Activated T-cell treated with anti-CD3 and anti-CD28 coated beads, Interleukin-2, amount 50 U/mL, for 4 hours (primary cell): ENCODE measurements at regions not wholly inside any gene's neighbourhood (a gene's known extent, or its start where the extent isn't known, plus 50 kb on each side); places are given as distances from the start of the nearest gene placed in this dataset.
"Not testable (repeated sequence)": the region's sequence is repeated elsewhere in the genome, so short reads cannot be mapped to it uniquely, and the experiment has no call there.

ENCODE experiments used
- ATAC-seq, 2 donors: fragments of 200-7000 bp; cut with Tn5 transposase; one replicate each; pipeline ENCODE4 v1.10.0; 2021
- DNase-seq: peaks from one replicate; pipeline ENCODE4 v3.0.0-alpha.2; 2020
- H3K27me3 Mint-ChIP-seq: one replicate; pipeline ENCODE4 v1.8.0; 2021; ENCODE audit warnings: low read depth, mixed read lengths
- H3K36me3 Mint-ChIP-seq: one replicate; pipeline ENCODE4 v1.8.0; 2022; ENCODE audit warnings: mixed read lengths; ENCODE audit not compliant: insufficient read depth
- H3K4me1 Mint-ChIP-seq: one replicate; pipeline ENCODE4 v1.8.0; 2021; ENCODE audit warnings: low read depth, mixed read lengths
- H3K4me3 Mint-ChIP-seq: one replicate; pipeline ENCODE4 v1.8.0; 2021; ENCODE audit warnings: mild to moderate bottlenecking, moderate library complexity, mixed read lengths
- H3K9me3 Mint-ChIP-seq: one replicate; pipeline ENCODE4 v1.8.0; 2021; ENCODE audit warnings: mixed read lengths

GRCh38 chr5:88653471-88653870 is 229.5 kb downstream of the MEF2C start:
- DNase-seq (no peak), ATAC-seq (no peak)
- H3K9me3 Mint-ChIP-seq = no peaks in the 10 kb centered on the region
- H3K36me3 Mint-ChIP-seq = no peaks in the 10 kb centered on the region
- no peak overlapping the region for H3K4me3 Mint-ChIP-seq
- no peaks in the 10 kb centered on the region for H3K4me1 Mint-ChIP-seq
- H3K27me3 Mint-ChIP-seq = peaks cover 32% of the 10 kb centered on the region

- peaks cover 22% of the 10 kb centered on the region for H3K27me3 Mint-ChIP-seq
- H3K4me1 Mint-ChIP-seq = no peaks in the 10 kb centered on the region
- no peak for DNase-seq
- no peak overlapping the region for H3K4me3 Mint-ChIP-seq
- H3K9me3 Mint-ChIP-seq = no peaks in the 10 kb centered on the region
- no peaks in the 10 kb centered on the region for H3K36me3 Mint-ChIP-seq
- ATAC-seq = no peak
These were observed 235.1 kb downstream of the MEF2C start for GRCh38 chr5:88647901-88648300.

GRCh38 chr5:88646866-88647265 is 236.1 kb downstream of the MEF2C start:
- no peak overlapping the region for H3K4me3 Mint-ChIP-seq
- ATAC-seq (no peak), DNase-seq (no peak)
- H3K9me3 Mint-ChIP-seq = no peaks in the 10 kb centered on the region
- H3K4me1 Mint-ChIP-seq = no peaks in the 10 kb centered on the region
- H3K27me3 Mint-ChIP-seq = peaks cover 20% of the 10 kb centered on the region
- H3K36me3 Mint-ChIP-seq = no peaks in the 10 kb centered on the region

- no peaks in the 10 kb centered on the region for H3K36me3 Mint-ChIP-seq
- no peak overlapping the region for H3K4me3 Mint-ChIP-seq
- DNase-seq = no peak
- no peaks in the 10 kb centered on the region for H3K4me1 Mint-ChIP-seq
- H3K9me3 Mint-ChIP-seq = no peaks in the 10 kb centered on the region
- no peak for ATAC-seq
- H3K27me3 Mint-ChIP-seq = peaks cover 9% of the 10 kb centered on the region
These were observed 238.3 kb downstream of the MEF2C start for GRCh38 chr5:88644676-88645075.

GRCh38 chr5:88643315-88643714 is 239.7 kb downstream of the MEF2C start:
- H3K9me3 Mint-ChIP-seq = no peaks in the 10 kb centered on the region
- ATAC-seq = no peak
- no peak overlapping the region for H3K4me3 Mint-ChIP-seq
- peaks cover 9% of the 10 kb centered on the region for H3K27me3 Mint-ChIP-seq
- H3K4me1 Mint-ChIP-seq = no peaks in the 10 kb centered on the region
- DNase-seq = no peak
- no peaks in the 10 kb centered on the region for H3K36me3 Mint-ChIP-seq

- Mint-ChIP-seq H3K9me3 (no peaks in the 10 kb centered on the region), H3K4me1 (no peaks in the 10 kb centered on the region), H3K4me3 (no peak overlapping the region), H3K27me3 (peaks cover 6% of the 10 kb centered on the region), H3K36me3 (no peaks in the 10 kb centered on the region)
- ATAC-seq (no peak), DNase-seq (no peak)
These were observed 249.0 kb downstream of the MEF2C start for GRCh38 chr5:88634014-88634413.

GRCh38 chr5:88622890-88623289 is 260.1 kb downstream of the MEF2C start:
- ATAC-seq, H3K4me1 Mint-ChIP-seq: not testable (repeated sequence)

GRCh38 chr5:88615767-88616166 is 267.2 kb downstream of the MEF2C start:
- not testable (repeated sequence) for H3K4me3 Mint-ChIP-seq, H3K9me3 Mint-ChIP-seq

More at GRCh38 chr5:88622890-88623289, 260.1 kb downstream of the MEF2C start:
- not testable (repeated sequence) for H3K4me3 Mint-ChIP-seq, H3K27me3 Mint-ChIP-seq, H3K36me3 Mint-ChIP-seq, DNase-seq, H3K9me3 Mint-ChIP-seq

GRCh38 chr5:88613051-88613450 is 269.9 kb downstream of the MEF2C start:
- Mint-ChIP-seq H3K4me1 (no peaks in the 10 kb centered on the region), H3K9me3 (peaks cover 5% of the 10 kb centered on the region), H3K27me3 (peaks cover 13% of the 10 kb centered on the region), H3K36me3 (no peaks in the 10 kb centered on the region), H3K4me3 (no peak overlapping the region)
- no peak for ATAC-seq
- no peak for DNase-seq

More at GRCh38 chr5:88615767-88616166, 267.2 kb downstream of the MEF2C start:
- not testable (repeated sequence) for DNase-seq, ATAC-seq, H3K27me3 Mint-ChIP-seq, H3K36me3 Mint-ChIP-seq, H3K4me1 Mint-ChIP-seq

- H3K27me3 Mint-ChIP-seq = peaks cover 13% of the 10 kb centered on the region
- H3K4me3 Mint-ChIP-seq = no peak overlapping the region
- peaks cover 5% of the 10 kb centered on the region for H3K9me3 Mint-ChIP-seq
- no peak for ATAC-seq
- no peaks in the 10 kb centered on the region for H3K36me3 Mint-ChIP-seq
- no peak for DNase-seq
- H3K4me1 Mint-ChIP-seq = no peaks in the 10 kb centered on the region
These were observed 272.4 kb downstream of the MEF2C start for GRCh38 chr5:88610586-88610985.

- ATAC-seq (no peak), DNase-seq (no peak)
- H3K4me3 Mint-ChIP-seq = no peak overlapping the region
- no peaks in the 10 kb centered on the region for H3K4me1 Mint-ChIP-seq
- H3K27me3 Mint-ChIP-seq = peaks cover 13% of the 10 kb centered on the region
- H3K9me3 Mint-ChIP-seq = no peaks in the 10 kb centered on the region
- no peaks in the 10 kb centered on the region for H3K36me3 Mint-ChIP-seq
These were observed 275.5 kb downstream of the MEF2C start for GRCh38 chr5:88607492-88607891.

GRCh38 chr5:88606626-88607025 is 276.4 kb downstream of the MEF2C start:
- no peak overlapping the region for H3K4me3 Mint-ChIP-seq
- DNase-seq (no peak), ATAC-seq (no peak)
- H3K9me3 Mint-ChIP-seq = no peaks in the 10 kb centered on the region
- no peaks in the 10 kb centered on the region for H3K36me3 Mint-ChIP-seq
- H3K27me3 Mint-ChIP-seq = peaks cover 13% of the 10 kb centered on the region
- no peaks in the 10 kb centered on the region for H3K4me1 Mint-ChIP-seq

GRCh38 chr5:88606173-88606572 is 276.8 kb downstream of the MEF2C start:
- H3K4me1 Mint-ChIP-seq = no peaks in the 10 kb centered on the region
- peaks cover 11% of the 10 kb centered on the region for H3K27me3 Mint-ChIP-seq
- peaks cover 2% of the 10 kb centered on the region for H3K9me3 Mint-ChIP-seq
- H3K4me3 Mint-ChIP-seq = no peak overlapping the region
- DNase-seq (no peak), ATAC-seq (no peak)
- no peaks in the 10 kb centered on the region for H3K36me3 Mint-ChIP-seq

GRCh38 chr5:88602584-88602983 is 280.4 kb downstream of the MEF2C start:
- peaks cover 4% of the 10 kb centered on the region for H3K9me3 Mint-ChIP-seq
- ATAC-seq = no peak
- H3K4me3 Mint-ChIP-seq = no peak overlapping the region
- no peak for DNase-seq
- H3K27me3 Mint-ChIP-seq = peaks cover 4% of the 10 kb centered on the region
- H3K36me3 Mint-ChIP-seq = no peaks in the 10 kb centered on the region
- no peaks in the 10 kb centered on the region for H3K4me1 Mint-ChIP-seq

GRCh38 chr5:88594441-88594840 is 288.5 kb downstream of the MEF2C start:
- Mint-ChIP-seq H3K4me3 (no peak overlapping the region), H3K27me3 (peaks cover 7% of the 10 kb centered on the region), H3K9me3 (peaks cover 2% of the 10 kb centered on the region), H3K4me1 (no peaks in the 10 kb centered on the region), H3K36me3 (no peaks in the 10 kb centered on the region)
- DNase-seq (no peak), ATAC-seq (no peak)

- Mint-ChIP-seq H3K4me3 (no peak overlapping the region), H3K27me3 (peaks cover 15% of the 10 kb centered on the region), H3K9me3 (peaks cover 22% of the 10 kb centered on the region), H3K36me3 (no peaks in the 10 kb centered on the region), H3K4me1 (no peaks in the 10 kb centered on the region)
- ATAC-seq (no peak), DNase-seq (no peak)
These were observed 294.4 kb downstream of the MEF2C start for GRCh38 chr5:88588609-88589008.
